ENCODE measurements at regions not wholly inside any gene's neighbourhood (a gene's known extent, or its start where the extent isn't known, plus 50 kb on each side); places are given as distances from the start of the nearest gene placed in this dataset.
"Not testable (repeated sequence)": the region's sequence is repeated elsewhere in the genome, so short reads cannot be mapped to it uniquely, and the experiment has no call there.

DNA sequence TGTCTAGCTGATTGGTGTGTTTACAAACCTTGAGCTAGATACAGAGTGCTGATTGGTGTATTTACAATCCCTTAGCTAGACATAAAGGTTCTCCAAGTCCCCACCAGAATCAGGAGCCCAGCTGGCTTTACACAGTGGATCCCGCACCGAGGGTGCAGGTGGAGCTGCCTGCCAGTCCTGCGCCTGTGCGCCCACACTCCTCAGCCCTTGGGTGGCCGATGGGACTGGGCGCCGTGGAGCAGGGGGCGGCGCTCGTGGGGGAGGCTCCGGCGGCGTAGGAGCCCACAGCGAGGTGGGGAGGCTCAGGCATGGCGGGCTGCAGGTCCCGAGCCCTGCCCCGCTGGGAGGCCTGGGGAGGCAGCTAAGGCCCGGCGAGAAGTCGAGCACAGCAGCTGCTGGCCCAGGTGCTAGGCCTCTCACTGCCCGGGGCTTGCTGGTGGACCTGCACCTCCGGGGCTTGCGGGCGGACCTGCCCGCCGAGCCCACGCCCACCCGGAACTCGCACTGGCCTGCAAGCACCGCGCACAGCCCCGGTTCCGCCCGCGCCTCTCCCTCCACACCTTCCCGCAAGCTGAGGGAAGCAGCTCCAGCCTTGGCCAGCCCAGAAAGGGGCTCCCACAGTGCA is 51.0 kb upstream of the CDYL start:
- H3K9me3 ChIP-seq; H3K36me3 ChIP-seq; DNase-seq; H3K27ac ChIP-seq; H3K27me3 ChIP-seq; intact Hi-C loops (cut with DNase I); H3K4me1 ChIP-seq; H3K4me3 ChIP-seq (replicated peaks in 1 of 3): not testable (repeated sequence)
- WGBS, 2 donors = 98 to 99% methylated on average over 12 to 20 of the region's 36 CpGs

DNA sequence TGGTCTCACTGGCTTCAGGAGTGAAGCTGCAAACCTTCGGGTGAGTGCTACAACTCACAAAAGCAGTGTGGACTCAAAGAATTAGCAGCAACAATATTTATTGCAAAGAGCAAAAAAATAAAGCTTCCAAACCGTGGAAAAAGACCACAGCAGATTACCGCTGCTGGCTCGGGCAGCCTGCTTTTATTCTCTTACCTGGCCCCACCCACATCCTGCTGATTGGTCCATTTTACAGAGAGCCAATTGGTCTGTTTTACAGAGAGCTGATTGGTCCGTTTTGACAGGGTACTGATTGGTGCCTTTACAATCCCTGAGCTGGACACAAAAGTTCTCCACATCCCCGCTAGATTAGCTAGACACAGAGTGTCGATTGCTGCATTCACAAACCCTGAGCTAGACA is 51.5 kb upstream of the CDYL start:
- WGBS, 2 donors = 89 to 93% methylated on average over 7 of the region's 7 CpGs
- intact Hi-C loops (cut with DNase I) = not testable (repeated sequence)

GRCh38 chr6:4723383-4723782 is 52.8 kb upstream of the CDYL start:
- DNase-seq = no peak
- no peaks in the 10 kb centered on the region for H3K4me1 ChIP-seq
- H3K4me3 ChIP-seq (replicated peaks in 1 of 3) = no peak overlapping the region
- TF ChIP-seq POLR2A (IDR thresholded peaks at IDR 0.05) (no peak), CTCF (IDR thresholded peaks at IDR 0.05) (no peak)
- H3K9me3 ChIP-seq = no peaks in the 10 kb centered on the region
- no peak overlapping the region for H3K27ac ChIP-seq
- intact Hi-C loops (cut with DNase I) = no loop called here
- no peaks in the 10 kb centered on the region for H3K27me3 ChIP-seq
- H3K36me3 ChIP-seq = no peaks in the 10 kb centered on the region
- 63 to 74% methylated on average over 6 of the region's 6 CpGs for WGBS, 2 donors

More for the DNA sequence above, 51.5 kb upstream of the CDYL start:
- H3K27ac ChIP-seq; H3K9me3 ChIP-seq; DNase-seq; H3K36me3 ChIP-seq; H3K27me3 ChIP-seq; H3K4me1 ChIP-seq; H3K4me3 ChIP-seq (replicated peaks in 1 of 3): not testable (repeated sequence)

- H3K27ac ChIP-seq; H3K4me3 ChIP-seq (replicated peaks in 1 of 3); H3K4me1 ChIP-seq; H3K9me3 ChIP-seq; DNase-seq; H3K36me3 ChIP-seq; intact Hi-C loops (cut with DNase I); H3K27me3 ChIP-seq: not testable (repeated sequence)
- WGBS, 2 donors = 84 to 92% methylated on average over 4 of the region's 4 CpGs
Measured at GRCh38 chr6:4721368-4721767, 54.8 kb upstream of the CDYL start.

GRCh38 chr6:4719491-4719890 is 56.7 kb upstream of the CDYL start:
- DNase-seq = no peak
- H3K4me3 ChIP-seq (replicated peaks in 1 of 3) = no peak overlapping the region
- WGBS, 2 donors = 44 to 55% methylated on average over 1 of the region's 1 CpG
- no peak for TF ChIP-seq CTCF (IDR thresholded peaks at IDR 0.05)
- no peak for TF ChIP-seq POLR2A (IDR thresholded peaks at IDR 0.05)
- no peaks in the 10 kb centered on the region for H3K4me1 ChIP-seq
- no peaks in the 10 kb centered on the region for H3K36me3 ChIP-seq
- no peak overlapping the region for H3K27ac ChIP-seq
- H3K27me3 ChIP-seq = no peaks in the 10 kb centered on the region
- intact Hi-C loops (cut with DNase I) = no loop called here
- no peaks in the 10 kb centered on the region for H3K9me3 ChIP-seq

GRCh38 chr6:4717856-4718255 is 58.3 kb upstream of the CDYL start:
- H3K27ac ChIP-seq = no peak overlapping the region
- intact Hi-C loops (cut with DNase I) = no loop called here
- TF ChIP-seq POLR2A (IDR thresholded peaks at IDR 0.05) (no peak), CTCF (IDR thresholded peaks at IDR 0.05) (no peak)
- DNase-seq = no peak
- no peak overlapping the region for H3K4me3 ChIP-seq (replicated peaks in 1 of 3)
- H3K27me3 ChIP-seq = no peaks in the 10 kb centered on the region
- WGBS, 2 donors = 90 to 91% methylated on average over 3 of the region's 3 CpGs
- H3K36me3 ChIP-seq = no peaks in the 10 kb centered on the region
- no peaks in the 10 kb centered on the region for H3K4me1 ChIP-seq
- H3K9me3 ChIP-seq = no peaks in the 10 kb centered on the region

GRCh38 chr6:4717124-4717523 is 59.1 kb upstream of the CDYL start:
- Histone ChIP-seq H3K4me1 (no peaks in the 10 kb centered on the region), H3K27ac (no peak overlapping the region), H3K27me3 (no peaks in the 10 kb centered on the region), H3K36me3 (no peaks in the 10 kb centered on the region), H3K9me3 (no peaks in the 10 kb centered on the region), H3K4me3 (replicated peaks in 1 of 3) (no peak overlapping the region)
- DNase-seq = no peak
- no peak for TF ChIP-seq CTCF (IDR thresholded peaks at IDR 0.05)
- no peak for TF ChIP-seq POLR2A (IDR thresholded peaks at IDR 0.05)
- intact Hi-C loops (cut with DNase I) = no loop called here
- WGBS, 2 donors = 87 to 93% methylated on average over 4 of the region's 4 CpGs
